Ectodermal cell (in vitro differentiated cells): ENCODE measurements at regions not wholly inside any gene's neighbourhood (a gene's known extent, or its start where the extent isn't known, plus 50 kb on each side); places are given as distances from the start of the nearest gene placed in this dataset.
"Not testable (repeated sequence)": the region's sequence is repeated elsewhere in the genome, so short reads cannot be mapped to it uniquely, and the experiment has no call there.

ENCODE experiments used
- H3K27ac ChIP-seq: 2 replicates; pipeline ENCODE4 v1.7.0; 2013; ENCODE audit warnings: mild to moderate bottlenecking, low read depth, low read length; ENCODE audit not compliant: insufficient read depth, poor library complexity, severe bottlenecking
- H3K27me3 ChIP-seq: 2 replicates; pipeline ENCODE4 v1.7.0; 2013; ENCODE audit warnings: mild to moderate bottlenecking, low read length; ENCODE audit not compliant: insufficient read depth, control insufficient read depth, poor library complexity, severe bottlenecking
- H3K36me3 ChIP-seq: one replicate; pipeline ENCODE4 v1.7.0; 2013; ENCODE audit warnings: low read length; ENCODE audit not compliant: control insufficient read depth, insufficient read depth
- H3K4me1 ChIP-seq: one replicate; pipeline ENCODE4 v1.7.0; 2013; ENCODE audit warnings: low read length; ENCODE audit not compliant: control insufficient read depth, insufficient read depth
- H3K4me3 ChIP-seq: 2 replicates; pipeline ENCODE4 v1.7.0; 2013; ENCODE audit warnings: low read depth, low read length, control low read depth; ENCODE audit not compliant: insufficient read depth
- H3K9me3 ChIP-seq: 2 replicates; pipeline ENCODE4 v1.7.0; 2013; ENCODE audit warnings: mild to moderate bottlenecking, low read length, moderate library complexity; ENCODE audit not compliant: control insufficient read depth
- WGBS, 2 experiments: methylation state at CpG; one replicate each; pipeline ENCODE4 v1.1.7; 2013; ENCODE audit warnings: missing lambda C conversion rate in 2 of 2; 5-methylcytosine and 5-hydroxymethylcytosine counted together

- H3K27ac ChIP-seq: no peak overlapping the region
- no peaks in the 10 kb centered on the region for H3K36me3 ChIP-seq
- no peaks in the 10 kb centered on the region for H3K4me1 ChIP-seq
- H3K27me3 ChIP-seq: no peaks in the 10 kb centered on the region
- no peaks in the 10 kb centered on the region for H3K9me3 ChIP-seq
- no peak overlapping the region for H3K4me3 ChIP-seq
Observed at GRCh38 chr4:187715466-187715865, 280.1 kb upstream of the ZFP42 start.

- no peaks in the 10 kb centered on the region for H3K27me3 ChIP-seq
- H3K9me3 ChIP-seq: no peaks in the 10 kb centered on the region
- no peaks in the 10 kb centered on the region for H3K36me3 ChIP-seq
- no peak overlapping the region for H3K4me3 ChIP-seq
- WGBS, 2 experiments: 92 to 95% methylated on average over 4 of the region's 5 CpGs
- H3K4me1 ChIP-seq: no peaks in the 10 kb centered on the region
- H3K27ac ChIP-seq: no peak overlapping the region
Observed at GRCh38 chr4:187724456-187724855, 271.1 kb upstream of the ZFP42 start.

GRCh38 chr4:187726485-187726884 lies 269.1 kb upstream of the ZFP42 start:
- no peak overlapping the region for H3K4me3 ChIP-seq
- H3K27ac ChIP-seq: no peak overlapping the region
- no peaks in the 10 kb centered on the region for H3K27me3 ChIP-seq
- 91 to 96% methylated on average over 5 to 6 of the region's 6 CpGs for whole genome bisulfite sequencing, 2 experiments
- H3K4me1 ChIP-seq: no peaks in the 10 kb centered on the region
- H3K36me3 ChIP-seq: no peaks in the 10 kb centered on the region
- no peaks in the 10 kb centered on the region for H3K9me3 ChIP-seq

GRCh38 chr4:187732524-187732923 lies 263.0 kb upstream of the ZFP42 start:
- no peaks in the 10 kb centered on the region for H3K4me1 ChIP-seq
- no peak overlapping the region for H3K4me3 ChIP-seq
- 91 to 95% methylated on average over 3 of the region's 3 CpGs for WGBS, 2 experiments
- no peaks in the 10 kb centered on the region for H3K27me3 ChIP-seq
- no peaks in the 10 kb centered on the region for H3K36me3 ChIP-seq
- no peak overlapping the region for H3K27ac ChIP-seq
- no peaks in the 10 kb centered on the region for H3K9me3 ChIP-seq

GRCh38 chr4:187739771-187740170 lies 255.8 kb upstream of the ZFP42 start:
- H3K36me3 ChIP-seq: no peaks in the 10 kb centered on the region
- WGBS, 2 experiments: 86 to 91% methylated on average over 1 of the region's 1 CpG

GRCh38 chr4:187744911-187745310 lies 250.7 kb upstream of the ZFP42 start:
- 95 to 97% methylated on average over 10 of the region's 10 CpGs for WGBS, 2 experiments
- Histone ChIP-seq H3K27me3 (no peaks in the 10 kb centered on the region), H3K4me3 (no peak overlapping the region), H3K4me1 (no peaks in the 10 kb centered on the region), H3K36me3 (no peaks in the 10 kb centered on the region), H3K9me3 (no peaks in the 10 kb centered on the region), H3K27ac (no peak overlapping the region)

More at GRCh38 chr4:187739771-187740170, 255.8 kb upstream of the ZFP42 start:
- Histone ChIP-seq H3K27ac (no peak overlapping the region), H3K4me1 (no peaks in the 10 kb centered on the region), H3K4me3 (no peak overlapping the region), H3K9me3 (no peaks in the 10 kb centered on the region), H3K27me3 (no peaks in the 10 kb centered on the region)

- not testable (repeated sequence) for H3K4me1 ChIP-seq, H3K27me3 ChIP-seq, H3K27ac ChIP-seq, H3K36me3 ChIP-seq, H3K9me3 ChIP-seq, H3K4me3 ChIP-seq
- WGBS, 2 experiments: 93 to 100% methylated on average over 1 of the region's 1 CpG
Observed at GRCh38 chr4:187750652-187751051, 244.9 kb upstream of the ZFP42 start.

GRCh38 chr4:187767158-187767557 lies 228.4 kb upstream of the ZFP42 start:
- no peaks in the 10 kb centered on the region for H3K27me3 ChIP-seq
- H3K9me3 ChIP-seq: no peaks in the 10 kb centered on the region
- H3K27ac ChIP-seq: no peak overlapping the region
- no peaks in the 10 kb centered on the region for H3K36me3 ChIP-seq
- H3K4me3 ChIP-seq: no peak overlapping the region
- no peaks in the 10 kb centered on the region for H3K4me1 ChIP-seq
- 89 to 90% methylated on average over 3 of the region's 3 CpGs for WGBS, 2 experiments

- Histone ChIP-seq H3K4me1 (no peaks in the 10 kb centered on the region), H3K27ac (no peak overlapping the region), H3K9me3 (no peaks in the 10 kb centered on the region), H3K27me3 (no peaks in the 10 kb centered on the region), H3K36me3 (no peaks in the 10 kb centered on the region), H3K4me3 (no peak overlapping the region)
Observed at GRCh38 chr4:187767687-187768086, 227.9 kb upstream of the ZFP42 start.

GRCh38 chr4:187770345-187770744 lies 225.2 kb upstream of the ZFP42 start:
- peaks cover 2% of the 10 kb centered on the region for H3K9me3 ChIP-seq
- H3K27ac ChIP-seq: no peak overlapping the region
- WGBS, 2 experiments: 93% methylated on average over 8 of the region's 8 CpGs
- no peaks in the 10 kb centered on the region for H3K36me3 ChIP-seq
- H3K4me1 ChIP-seq: no peaks in the 10 kb centered on the region
- no peak overlapping the region for H3K4me3 ChIP-seq
- H3K27me3 ChIP-seq: no peaks in the 10 kb centered on the region

- H3K36me3 ChIP-seq: no peaks in the 10 kb centered on the region
- no peaks in the 10 kb centered on the region for H3K27me3 ChIP-seq
- H3K27ac ChIP-seq: no peak overlapping the region
- H3K4me1 ChIP-seq: no peaks in the 10 kb centered on the region
- no peak overlapping the region for H3K4me3 ChIP-seq
- 86 to 90% methylated on average over 3 of the region's 3 CpGs for WGBS, 2 experiments
- H3K9me3 ChIP-seq: peaks cover 2% of the 10 kb centered on the region
Observed at GRCh38 chr4:187777954-187778353, 217.6 kb upstream of the ZFP42 start.
